Posterior cingulate gyrus (tissue), 11 donors: ENCODE measurements at regions not wholly inside any gene's neighbourhood (a gene's known extent, or its start where the extent isn't known, plus 50 kb on each side); places are given as distances from the start of the nearest gene placed in this dataset.
A peak's percentile ranks its signal among the peaks of the same experiment; 100 is the strongest.

ENCODE experiments used
- DNase-seq, 10 donors: peaks; one replicate each; pipeline versions ENCODE4 v3.0.0 to v3.0.0-alpha.2; 2020 to 2021; ENCODE audit warnings: mixed read lengths in 3 of 10
- intact Hi-C: fragments of 100-400 bp; cut with DNase I; formaldehyde crosslinking; loops from one replicate; pipeline ENCODE4 v1.15.1; 2023

GRCh38 chr2:8459474-8459873, 222.4 kb upstream of the ID2 start:
- no peak for DNase-seq
- intact Hi-C loops = no loop called here

- no peak for DNase-seq
- intact Hi-C loops = no loop called here
These were observed 220.5 kb upstream of the ID2 start for GRCh38 chr2:8461341-8461740.

GRCh38 chr2:8462280-8462679, 219.6 kb upstream of the ID2 start:
- DNase-seq = no peak
- intact Hi-C loops = no loop called here

- DNase-seq = no peak
- intact Hi-C loops = no loop called here
These were observed 218.8 kb upstream of the ID2 start for GRCh38 chr2:8462899-8463648.

GRCh38 chr2:8465560-8465959, 216.3 kb upstream of the ID2 start:
- intact Hi-C loops = no loop called here
- DNase-seq = no peak

- DNase-seq = no peak
- intact Hi-C loops = no loop called here
These were observed 212.0 kb upstream of the ID2 start for GRCh38 chr2:8469709-8470493.

- DNase-seq = peak in 1 of 10 donors; percentile 11
- intact Hi-C loops = no loop called here
These were observed 209.1 kb upstream of the ID2 start for GRCh38 chr2:8472545-8473323.

GRCh38 chr2:8475349-8476031, 206.4 kb upstream of the ID2 start:
- intact Hi-C loops = no loop called here
- DNase-seq = no peak

- intact Hi-C loops = no loop called here
These were observed 204.0 kb upstream of the ID2 start for GRCh38 chr2:8477552-8478470.

GRCh38 chr2:8478471-8478793, 203.4 kb upstream of the ID2 start:
- intact Hi-C loops = no loop called here

More at GRCh38 chr2:8477552-8478470, 204.0 kb upstream of the ID2 start:
- peak in 1 of 10 donors; percentile 44 for DNase-seq

GRCh38 chr2:8479298-8479697, 202.6 kb upstream of the ID2 start:
- peak in 1 of 10 donors; percentile 44 for DNase-seq
- intact Hi-C loops = no loop called here

More at GRCh38 chr2:8478471-8478793, 203.4 kb upstream of the ID2 start:
- DNase-seq = no peak

GRCh38 chr2:8480915-8481314, 200.9 kb upstream of the ID2 start:
- peak in 2 of 10 donors; percentile 69 to 82 for DNase-seq

GRCh38 chr2:8481463-8482009, 200.3 kb upstream of the ID2 start:
- peak in 1 of 10 donors; percentile 9 for DNase-seq
- intact Hi-C loops = no loop called here

More at GRCh38 chr2:8480915-8481314, 200.9 kb upstream of the ID2 start:
- intact Hi-C loops = no loop called here

GRCh38 chr2:8482432-8482831, 199.4 kb upstream of the ID2 start:
- DNase-seq = no peak
- intact Hi-C loops = no loop called here

GRCh38 chr2:8484502-8485283, 197.2 kb upstream of the ID2 start:
- no peak for DNase-seq
- intact Hi-C loops = no loop called here

GRCh38 chr2:8485736-8486135, 196.1 kb upstream of the ID2 start:
- intact Hi-C loops = no loop called here
- no peak for DNase-seq

- intact Hi-C loops = no loop called here
- DNase-seq = no peak
These were observed 195.7 kb upstream of the ID2 start for GRCh38 chr2:8486141-8486540.

- peak in 5 of 10 donors; percentile 25 to 81 (median 31) for DNase-seq
- intact Hi-C loops = no loop called here
These were observed 194.4 kb upstream of the ID2 start for GRCh38 chr2:8487461-8487932.
